ENCODE measurements at regions not wholly inside any gene's neighbourhood (a gene's known extent, or its start where the extent isn't known, plus 50 kb on each side); places are given as distances from the start of the nearest gene placed in this dataset.

GRCh38 chr5:74312746-74313145 is 327.8 kb downstream of the ENC1 start (continued):
- TF ChIP-seq, protein P1, sequence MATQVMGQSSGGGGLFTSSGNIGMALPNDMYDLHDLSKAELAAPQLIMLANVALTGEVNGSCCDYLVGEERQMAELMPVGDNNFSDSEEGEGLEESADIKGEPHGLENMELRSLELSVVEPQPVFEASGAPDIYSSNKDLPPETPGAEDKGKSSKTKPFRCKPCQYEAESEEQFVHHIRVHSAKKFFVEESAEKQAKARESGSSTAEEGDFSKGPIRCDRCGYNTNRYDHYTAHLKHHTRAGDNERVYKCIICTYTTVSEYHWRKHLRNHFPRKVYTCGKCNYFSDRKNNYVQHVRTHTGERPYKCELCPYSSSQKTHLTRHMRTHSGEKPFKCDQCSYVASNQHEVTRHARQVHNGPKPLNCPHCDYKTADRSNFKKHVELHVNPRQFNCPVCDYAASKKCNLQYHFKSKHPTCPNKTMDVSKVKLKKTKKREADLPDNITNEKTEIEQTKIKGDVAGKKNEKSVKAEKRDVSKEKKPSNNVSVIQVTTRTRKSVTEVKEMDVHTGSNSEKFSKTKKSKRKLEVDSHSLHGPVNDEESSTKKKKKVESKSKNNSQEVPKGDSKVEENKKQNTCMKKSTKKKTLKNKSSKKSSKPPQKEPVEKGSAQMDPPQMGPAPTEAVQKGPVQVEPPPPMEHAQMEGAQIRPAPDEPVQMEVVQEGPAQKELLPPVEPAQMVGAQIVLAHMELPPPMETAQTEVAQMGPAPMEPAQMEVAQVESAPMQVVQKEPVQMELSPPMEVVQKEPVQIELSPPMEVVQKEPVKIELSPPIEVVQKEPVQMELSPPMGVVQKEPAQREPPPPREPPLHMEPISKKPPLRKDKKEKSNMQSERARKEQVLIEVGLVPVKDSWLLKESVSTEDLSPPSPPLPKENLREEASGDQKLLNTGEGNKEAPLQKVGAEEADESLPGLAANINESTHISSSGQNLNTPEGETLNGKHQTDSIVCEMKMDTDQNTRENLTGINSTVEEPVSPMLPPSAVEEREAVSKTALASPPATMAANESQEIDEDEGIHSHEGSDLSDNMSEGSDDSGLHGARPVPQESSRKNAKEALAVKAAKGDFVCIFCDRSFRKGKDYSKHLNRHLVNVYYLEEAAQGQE (IDR thresholded peaks at IDR 0.05; ENCODE audit: unreplicated experiment), result no peak
- TF ChIP-seq CREB1 (CRISPR knock-in tag; IDR thresholded peaks at IDR 0.05; ENCODE audit: low read depth), result no peak
- TF ChIP-seq JUNB (IDR thresholded peaks at IDR 0.05; ENCODE audit: unreplicated experiment), result no peak
- TF ChIP-seq POLR2AphosphoS5 (IDR thresholded peaks at IDR 0.05; ENCODE audit: low read depth), result no peak

GRCh38 chr5:74311961-74312360 is 328.6 kb downstream of the ENC1 start:
- DNase-seq (ENCODE audit: low spot score) (no peak), ATAC-seq (no peak)
- H3K27ac ChIP-seq (ENCODE audit: low read depth), result no peak overlapping the region
- H3K4me1 Mint-ChIP-seq, result no peaks in the 10 kb centered on the region
- TF ChIP-seq STAT1 (IDR thresholded peaks at IDR 0.05; ENCODE audit: unreplicated experiment) (no peak), NANOG (IDR thresholded peaks at IDR 0.05; ENCODE audit: borderline replicate concordance) (no peak), POLR2AphosphoS5 (IDR thresholded peaks at IDR 0.05; ENCODE audit: low read depth) (no peak), ZNF114 (CRISPR knock-in tag; IDR thresholded peaks at IDR 0.05) (no peak), CREB1 (CRISPR knock-in tag; IDR thresholded peaks at IDR 0.05; ENCODE audit: low read depth) (no peak), EZH2phosphoT487 (IDR thresholded peaks at IDR 0.05; ENCODE audit: unreplicated experiment) (no peak)
- TF ChIP-seq, protein P2, sequence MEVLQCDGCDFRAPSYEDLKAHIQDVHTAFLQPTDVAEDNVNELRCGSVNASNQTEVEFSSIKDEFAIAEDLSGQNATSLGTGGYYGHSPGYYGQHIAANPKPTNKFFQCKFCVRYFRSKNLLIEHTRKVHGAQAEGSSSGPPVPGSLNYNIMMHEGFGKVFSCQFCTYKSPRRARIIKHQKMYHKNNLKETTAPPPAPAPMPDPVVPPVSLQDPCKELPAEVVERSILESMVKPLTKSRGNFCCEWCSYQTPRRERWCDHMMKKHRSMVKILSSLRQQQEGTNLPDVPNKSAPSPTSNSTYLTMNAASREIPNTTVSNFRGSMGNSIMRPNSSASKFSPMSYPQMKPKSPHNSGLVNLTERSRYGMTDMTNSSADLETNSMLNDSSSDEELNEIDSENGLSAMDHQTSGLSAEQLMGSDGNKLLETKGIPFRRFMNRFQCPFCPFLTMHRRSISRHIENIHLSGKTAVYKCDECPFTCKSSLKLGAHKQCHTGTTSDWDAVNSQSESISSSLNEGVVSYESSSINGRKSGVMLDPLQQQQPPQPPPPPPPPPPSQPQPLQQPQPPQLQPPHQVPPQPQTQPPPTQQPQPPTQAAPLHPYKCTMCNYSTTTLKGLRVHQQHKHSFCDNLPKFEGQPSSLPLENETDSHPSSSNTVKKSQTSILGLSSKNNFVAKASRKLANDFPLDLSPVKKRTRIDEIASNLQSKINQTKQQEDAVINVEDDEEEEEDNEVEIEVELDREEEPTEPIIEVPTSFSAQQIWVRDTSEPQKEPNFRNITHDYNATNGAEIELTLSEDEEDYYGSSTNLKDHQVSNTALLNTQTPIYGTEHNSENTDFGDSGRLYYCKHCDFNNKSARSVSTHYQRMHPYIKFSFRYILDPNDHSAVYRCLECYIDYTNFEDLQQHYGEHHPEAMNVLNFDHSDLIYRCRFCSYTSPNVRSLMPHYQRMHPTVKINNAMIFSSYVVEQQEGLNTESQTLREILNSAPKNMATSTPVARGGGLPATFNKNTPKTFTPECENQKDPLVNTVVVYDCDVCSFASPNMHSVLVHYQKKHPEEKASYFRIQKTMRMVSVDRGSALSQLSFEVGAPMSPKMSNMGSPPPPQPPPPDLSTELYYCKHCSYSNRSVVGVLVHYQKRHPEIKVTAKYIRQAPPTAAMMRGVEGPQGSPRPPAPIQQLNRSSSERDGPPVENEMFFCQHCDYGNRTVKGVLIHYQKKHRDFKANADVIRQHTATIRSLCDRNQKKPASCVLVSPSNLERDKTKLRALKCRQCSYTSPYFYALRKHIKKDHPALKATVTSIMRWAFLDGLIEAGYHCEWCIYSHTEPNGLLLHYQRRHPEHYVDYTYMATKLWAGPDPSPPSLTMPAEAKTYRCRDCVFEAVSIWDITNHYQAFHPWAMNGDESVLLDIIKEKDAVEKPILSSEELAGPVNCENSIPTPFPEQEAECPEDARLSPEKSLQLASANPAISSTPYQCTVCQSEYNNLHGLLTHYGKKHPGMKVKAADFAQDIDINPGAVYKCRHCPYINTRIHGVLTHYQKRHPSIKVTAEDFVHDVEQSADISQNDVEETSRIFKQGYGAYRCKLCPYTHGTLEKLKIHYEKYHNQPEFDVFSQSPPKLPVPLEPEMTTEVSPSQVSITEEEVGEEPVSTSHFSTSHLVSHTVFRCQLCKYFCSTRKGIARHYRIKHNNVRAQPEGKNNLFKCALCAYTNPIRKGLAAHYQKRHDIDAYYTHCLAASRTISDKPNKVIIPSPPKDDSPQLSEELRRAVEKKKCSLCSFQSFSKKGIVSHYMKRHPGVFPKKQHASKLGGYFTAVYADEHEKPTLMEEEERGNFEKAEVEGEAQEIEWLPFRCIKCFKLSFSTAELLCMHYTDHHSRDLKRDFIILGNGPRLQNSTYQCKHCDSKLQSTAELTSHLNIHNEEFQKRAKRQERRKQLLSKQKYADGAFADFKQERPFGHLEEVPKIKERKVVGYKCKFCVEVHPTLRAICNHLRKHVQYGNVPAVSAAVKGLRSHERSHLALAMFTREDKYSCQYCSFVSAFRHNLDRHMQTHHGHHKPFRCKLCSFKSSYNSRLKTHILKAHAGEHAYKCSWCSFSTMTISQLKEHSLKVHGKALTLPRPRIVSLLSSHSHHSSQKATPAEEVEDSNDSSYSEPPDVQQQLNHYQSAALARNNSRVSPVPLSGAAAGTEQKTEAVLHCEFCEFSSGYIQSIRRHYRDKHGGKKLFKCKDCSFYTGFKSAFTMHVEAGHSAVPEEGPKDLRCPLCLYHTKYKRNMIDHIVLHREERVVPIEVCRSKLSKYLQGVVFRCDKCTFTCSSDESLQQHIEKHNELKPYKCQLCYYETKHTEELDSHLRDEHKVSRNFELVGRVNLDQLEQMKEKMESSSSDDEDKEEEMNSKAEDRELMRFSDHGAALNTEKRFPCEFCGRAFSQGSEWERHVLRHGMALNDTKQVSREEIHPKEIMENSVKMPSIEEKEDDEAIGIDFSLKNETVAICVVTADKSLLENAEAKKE (CRISPR knock-in tag; IDR thresholded peaks at IDR 0.05), result no peak
- TF ChIP-seq, protein P3, sequence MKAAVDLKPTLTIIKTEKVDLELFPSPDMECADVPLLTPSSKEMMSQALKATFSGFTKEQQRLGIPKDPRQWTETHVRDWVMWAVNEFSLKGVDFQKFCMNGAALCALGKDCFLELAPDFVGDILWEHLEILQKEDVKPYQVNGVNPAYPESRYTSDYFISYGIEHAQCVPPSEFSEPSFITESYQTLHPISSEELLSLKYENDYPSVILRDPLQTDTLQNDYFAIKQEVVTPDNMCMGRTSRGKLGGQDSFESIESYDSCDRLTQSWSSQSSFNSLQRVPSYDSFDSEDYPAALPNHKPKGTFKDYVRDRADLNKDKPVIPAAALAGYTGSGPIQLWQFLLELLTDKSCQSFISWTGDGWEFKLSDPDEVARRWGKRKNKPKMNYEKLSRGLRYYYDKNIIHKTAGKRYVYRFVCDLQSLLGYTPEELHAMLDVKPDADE (IDR thresholded peaks at IDR 0.05), result no peak
- TF ChIP-seq, protein P1 (IDR thresholded peaks at IDR 0.05; ENCODE audit: unreplicated experiment), result no peak
- H3K9me3 Mint-ChIP-seq, result no peaks in the 10 kb centered on the region
- no peaks in the 10 kb centered on the region for H3K27me3 Mint-ChIP-seq (ENCODE audit: insufficient read depth, low read depth, poor library complexity)
- H2AFZ ChIP-seq, result no peak overlapping the region
- no peaks in the 10 kb centered on the region for H4K20me1 ChIP-seq (replicated peaks; ENCODE audit: insufficient read depth)
- H3K9me2 ChIP-seq (ENCODE audit: insufficient read depth), result peaks cover 15% of the 10 kb centered on the region; the same call in 1 of the 2 replicates
- no peaks in the 10 kb centered on the region for H3K36me3 Mint-ChIP-seq (ENCODE audit: low read depth)
- peaks cover 5% of the 10 kb centered on the region; the same call in 1 of the 2 replicates for H3K4me1 ChIP-seq (ENCODE audit: insufficient read depth)
- H3K27ac Mint-ChIP-seq, result no peak overlapping the region
- no peaks in the 10 kb centered on the region for H3F3A ChIP-seq (replicated peaks; ENCODE audit: low read depth)
- no peak overlapping the region for H3K4me3 ChIP-seq
- H3K79me2 ChIP-seq (replicated peaks; ENCODE audit: insufficient read depth), result no peaks in the 10 kb centered on the region
- H3K4me3 Mint-ChIP-seq, result no peak overlapping the region
- H3K27me3 ChIP-seq (ENCODE audit: insufficient read depth), result no peaks in the 10 kb centered on the region
- H3K4me2 ChIP-seq, result no peak overlapping the region
- H3K36me3 ChIP-seq (ENCODE audit: insufficient read depth), result no peaks in the 10 kb centered on the region

Data from GM23338 (cell line).